OCI-LY7 (cell line): ENCODE measurements at regions not wholly inside any gene's neighbourhood (a gene's known extent, or its start where the extent isn't known, plus 50 kb on each side); places are given as distances from the start of the nearest gene placed in this dataset.

Experiments used
- BruUV-seq: library from RNA; stranded (reverse); fragments of 400-500 nt; replicated peaks from 2 replicates; lab custom pipeline; 2021; lab: Mats Ljungman, UMichigan
- CTCF ChIA-PET: fragments of 300-600 bp; sonication (Branson Sonifier 250); formaldehyde crosslinking; loops from one replicate; lab custom pipeline; 2022; ENCODE audit warnings: antibody characterized with exemption; ENCODE audit not compliant: unreplicated experiment; lab: Charles Lee
- POLR2A ChIA-PET: fragments of 300-600 bp; sonication (Branson Sonifier 250); formaldehyde crosslinking; loops from one replicate; lab custom pipeline; 2022; ENCODE audit warnings: antibody characterized with exemption; lab: Charles Lee
- DNase-seq: peaks from one replicate; pipeline ENCODE4 v3.0.0-alpha.2; 2015; ENCODE audit warnings: low spot score
- H2AFZ ChIP-seq: fragments of 200-600 bp; sonication (generic), shearing (Covaris generic); 2 replicates; pipeline ENCODE4 v1.6.1; 2014; ENCODE audit warnings: mild to moderate bottlenecking, antibody characterized with exemption, low read length, moderate library complexity
- H3K27ac ChIP-seq: fragments of 200-600 bp; sonication (generic); 2 replicates; pipeline ENCODE4 v1.5.1; 2014; ENCODE audit warnings: mixed run types, low read depth, mild to moderate bottlenecking, moderate library complexity, low read length, inconsistent platforms; ENCODE audit not compliant: poor library complexity, severe bottlenecking
- H3K36me3 ChIP-seq: fragments of 200-600 bp; sonication (generic); 2 replicates; pipeline ENCODE4 v1.6.1; 2014; ENCODE audit warnings: mild to moderate bottlenecking, antibody characterized with exemption, low read length, moderate library complexity, mixed read lengths; ENCODE audit not compliant: insufficient read depth
- H3K4me1 ChIP-seq: fragments of 200-600 bp; sonication (generic); 2 replicates; pipeline ENCODE4 v1.5.1; 2014; ENCODE audit warnings: mild to moderate bottlenecking, low read length; ENCODE audit not compliant: insufficient read depth, poor library complexity, severe bottlenecking
- H3K4me2 ChIP-seq: fragments of 200-600 bp; sonication (generic); 2 replicates; pipeline ENCODE4 v1.6.1; 2014; ENCODE audit warnings: mild to moderate bottlenecking, low read length
- H3K4me3 ChIP-seq: fragments of 200-600 bp; sonication (generic); 2 replicates; pipeline ENCODE4 v1.5.1; 2014; ENCODE audit warnings: mild to moderate bottlenecking, low read depth, low read length; ENCODE audit not compliant: poor library complexity, severe bottlenecking
- H3K79me2 ChIP-seq: fragments of 200-600 bp; sonication (generic); 2 replicates; pipeline ENCODE4 v1.6.1; 2016; ENCODE audit warnings: low read depth, mild to moderate bottlenecking, low read length, moderate library complexity, mixed read lengths; ENCODE audit not compliant: insufficient read depth
- H3K9me2 ChIP-seq: fragments of 200-600 bp; sonication (generic); 2 replicates; pipeline ENCODE4 v1.6.1; 2016; ENCODE audit warnings: mild to moderate bottlenecking, low read length, mixed read lengths; ENCODE audit not compliant: insufficient read depth
- H3K9me3 ChIP-seq: fragments of 200-600 bp; sonication (generic); 2 replicates; pipeline ENCODE4 v1.6.1; 2014; ENCODE audit warnings: mild to moderate bottlenecking, mixed run types, low read length, mixed read lengths
- H4K20me1 ChIP-seq: fragments of 200-600 bp; sonication (generic); 2 replicates; pipeline ENCODE4 v1.6.1; 2014; ENCODE audit warnings: mild to moderate bottlenecking, antibody characterized with exemption, low read length, moderate library complexity, mixed read lengths; ENCODE audit not compliant: insufficient read depth
- CTCF ChIP-seq: fragments of 200-600 bp; sonication (generic); conservative IDR thresholded peaks from 2 replicates; pipeline ENCODE4 v1.5.1; 2014; ENCODE audit warnings: mild to moderate bottlenecking, antibody characterized with exemption, low read length, moderate library complexity, mixed read lengths
- EZH2phosphoT487 ChIP-seq: fragments of 200-600 bp; sonication (generic); IDR thresholded peaks from 2 replicates; pipeline ENCODE4 v1.6.1; 2018; ENCODE audit warnings: low read depth, borderline replicate concordance, mild to moderate bottlenecking, mixed run types, antibody characterized with exemption, low read length, moderate library complexity, mixed read lengths
- intact Hi-C: fragments of 100-400 bp; cut with micrococcal nuclease; formaldehyde crosslinking; loops from one replicate; pipeline ENCODE4 v1.10.0; 2022; ENCODE audit not compliant: unreplicated experiment

DNA sequence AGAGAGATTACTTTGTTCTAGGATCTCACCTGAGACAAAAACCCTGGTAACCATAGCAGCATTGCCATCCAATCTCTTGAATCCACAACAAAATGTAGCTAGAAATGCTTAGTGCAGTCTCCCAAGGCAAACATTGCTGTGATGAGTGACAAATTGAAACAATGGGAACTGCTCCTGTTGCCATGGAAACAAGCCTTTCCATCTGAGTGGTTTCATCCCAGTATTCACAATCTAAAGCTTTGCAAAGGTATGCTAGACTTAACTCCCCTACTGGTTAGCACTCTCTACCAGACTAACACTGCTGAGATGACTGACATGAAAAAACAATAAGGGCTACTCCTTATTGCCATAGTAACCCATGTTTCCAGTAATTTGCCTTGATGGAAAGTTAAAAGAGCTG lies 172.6 kb upstream of the CNTN3 start:
- TF ChIP-seq EZH2phosphoT487 (no peak), CTCF (no peak)
- CTCF ChIA-PET = no interaction called here
- no peaks in the 10 kb centered on the region for H3K9me2 ChIP-seq
- H2AFZ ChIP-seq = no peak overlapping the region
- intact Hi-C loops = no loop called here
- no TSS peak for BruUV-seq
- no peaks in the 10 kb centered on the region for H4K20me1 ChIP-seq
- no peak for DNase-seq
- H3K4me1 ChIP-seq = no peaks in the 10 kb centered on the region
- H3K9me3 ChIP-seq = no peaks in the 10 kb centered on the region
- no peak overlapping the region for H3K4me2 ChIP-seq
- H3K4me3 ChIP-seq = no peak overlapping the region
- H3K27ac ChIP-seq = no peak overlapping the region
- H3K36me3 ChIP-seq = no peaks in the 10 kb centered on the region
- H3K79me2 ChIP-seq = no peaks in the 10 kb centered on the region
- POLR2A ChIA-PET = no interaction called here

GRCh38 chr3:74771401-74771800 lies 156.9 kb upstream of the CNTN3 start:
- Histone ChIP-seq H3K36me3 (no peaks in the 10 kb centered on the region), H3K4me3 (no peak overlapping the region), H2AFZ (no peak overlapping the region), H3K4me1 (no peaks in the 10 kb centered on the region), H3K79me2 (no peaks in the 10 kb centered on the region), H3K9me2 (no peaks in the 10 kb centered on the region), H4K20me1 (no peaks in the 10 kb centered on the region), H3K9me3 (no peaks in the 10 kb centered on the region), H3K4me2 (no peak overlapping the region), H3K27ac (no peak overlapping the region)
- TF ChIP-seq EZH2phosphoT487 (no peak), CTCF (no peak)
- ChIA-PET POLR2A (interaction anchor here (1.7 kb wide), 1 partner anchor 13 kb away, joined by 4 read pairs; no protein-coding TSS in a partner anchor), CTCF (no interaction called here)
- intact Hi-C loops = no loop called here
- BruUV-seq = no TSS peak
- no peak for DNase-seq

DNA sequence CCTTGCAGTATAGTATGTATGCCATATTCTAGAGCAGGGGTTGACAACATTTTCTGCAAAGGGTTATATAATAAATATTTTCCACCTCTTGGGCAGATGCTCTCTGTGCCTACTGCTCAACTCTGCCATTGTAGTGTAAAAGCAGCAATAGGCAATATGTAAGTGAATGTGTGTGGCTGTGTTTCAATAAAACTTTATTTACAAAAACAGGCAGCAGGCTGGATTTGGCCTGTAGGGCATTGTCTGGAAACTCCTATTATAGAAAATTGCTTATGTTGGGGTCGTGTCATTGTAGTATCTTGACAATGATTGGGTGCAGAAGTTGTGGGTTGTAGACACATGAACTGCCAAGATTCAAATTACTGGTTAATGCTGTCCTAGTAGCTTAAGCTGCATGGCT lies 153.6 kb upstream of the CNTN3 start:
- ChIA-PET CTCF (no interaction called here), POLR2A (no interaction called here)
- BruUV-seq = no TSS peak
- DNase-seq = no peak
- H3K4me3 ChIP-seq = no peak overlapping the region
- intact Hi-C loops = no loop called here
- no peaks in the 10 kb centered on the region for H3K4me1 ChIP-seq
- no peaks in the 10 kb centered on the region for H3K9me2 ChIP-seq
- no peak overlapping the region for H2AFZ ChIP-seq
- H4K20me1 ChIP-seq = no peaks in the 10 kb centered on the region
- no peaks in the 10 kb centered on the region for H3K9me3 ChIP-seq
- no peaks in the 10 kb centered on the region for H3K36me3 ChIP-seq
- H3K4me2 ChIP-seq = no peak overlapping the region
- no peaks in the 10 kb centered on the region for H3K79me2 ChIP-seq
- TF ChIP-seq EZH2phosphoT487 (no peak), CTCF (no peak)
- H3K27ac ChIP-seq = no peak overlapping the region
